GM18519 (cell line): ENCODE measurements at regions not wholly inside any gene's neighbourhood (a gene's known extent, or its start where the extent isn't known, plus 50 kb on each side); places are given as distances from the start of the nearest gene placed in this dataset.

Source experiments
- ATAC-seq: cut with Tn5 transposase; IDR thresholded peaks from one replicate; pipeline ENCODE4 v1.9.1; 2021; ENCODE audit warnings: mild to moderate bottlenecking, moderate library complexity; ENCODE audit not compliant: unreplicated experiment, low FRiP score

DNA sequence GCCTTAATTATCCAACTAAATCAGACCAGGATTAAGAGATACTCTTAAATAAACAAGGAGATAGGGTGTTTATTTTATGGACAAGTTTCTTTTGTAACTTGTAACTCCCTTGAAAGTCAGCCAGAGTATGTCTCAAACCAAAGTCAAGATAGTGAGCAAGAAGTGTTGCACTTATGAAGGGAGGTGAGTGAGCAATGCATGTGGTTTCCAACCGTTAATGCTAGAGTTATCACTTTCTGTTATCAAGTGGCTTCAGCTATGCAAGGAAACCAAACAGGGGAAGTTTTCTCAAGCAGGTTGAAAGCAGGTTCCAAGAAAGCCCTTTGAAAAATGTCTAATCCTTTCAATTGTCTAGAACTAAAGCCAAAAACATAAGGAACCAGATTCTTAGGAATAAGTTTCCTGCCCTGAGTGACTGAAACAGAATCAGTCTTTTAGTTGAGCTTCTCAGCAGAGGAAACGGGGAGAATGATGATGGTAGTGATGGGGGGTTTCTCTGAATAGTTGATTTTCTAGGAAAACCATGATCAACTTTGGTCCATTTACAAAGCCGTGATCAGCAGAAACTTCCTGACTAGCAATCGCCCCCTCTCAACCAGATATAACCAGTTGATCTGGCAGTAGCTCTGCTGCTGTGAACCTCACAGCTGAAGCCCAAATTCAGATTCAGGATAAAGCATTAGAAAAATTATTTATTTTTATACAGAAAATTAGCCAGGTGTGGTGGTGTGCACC is 128.4 kb downstream of the DAD1 start:
- no peak for ATAC-seq

DNA sequence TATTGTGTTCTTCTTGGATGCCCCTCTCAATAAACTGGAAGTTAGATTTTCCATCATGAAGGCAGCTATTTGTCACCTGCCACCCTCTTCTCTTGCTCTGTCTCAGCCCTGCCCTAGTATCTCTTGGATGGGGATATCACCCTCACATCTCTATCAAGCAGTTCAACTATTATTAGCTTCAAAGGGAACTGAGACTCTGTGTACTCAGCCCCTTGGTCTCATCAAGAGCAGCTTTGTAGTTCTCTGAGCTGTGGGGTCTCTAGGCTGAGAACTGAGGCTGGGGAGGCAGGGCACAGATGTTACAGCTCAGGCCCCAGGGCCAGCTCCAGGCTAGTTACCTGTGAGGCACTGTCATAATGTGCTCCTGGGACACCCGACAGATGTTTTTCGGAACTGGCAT is 130.3 kb downstream of the DAD1 start:
- no peak for ATAC-seq

- no peak for ATAC-seq
Measured at GRCh38 chr14:22456998-22457594, 131.9 kb downstream of the DAD1 start.

- no peak for ATAC-seq
Measured at GRCh38 chr14:22456421-22456820, 132.6 kb downstream of the DAD1 start.

GRCh38 chr14:22452330-22452729 is 136.7 kb downstream of the DAD1 start:
- no peak for ATAC-seq

- ATAC-seq: no peak
Measured at GRCh38 chr14:22450266-22450665, 138.8 kb downstream of the DAD1 start.

DNA sequence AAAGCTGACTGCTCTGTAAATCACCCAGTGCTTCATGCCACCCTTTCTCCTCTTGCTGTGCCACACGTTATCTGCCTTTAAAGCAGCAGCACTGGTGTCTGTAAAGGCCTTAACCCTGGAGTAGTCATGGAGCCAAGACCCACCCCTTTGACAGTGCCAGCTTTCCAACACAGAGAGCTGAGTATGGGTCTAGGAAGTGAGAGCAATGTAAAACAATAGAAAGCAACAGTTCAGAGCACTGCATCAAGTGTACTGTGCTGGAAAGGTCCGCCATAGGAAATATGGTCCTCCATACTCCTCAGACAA is 139.5 kb downstream of the DAD1 start:
- ATAC-seq: no peak

DNA sequence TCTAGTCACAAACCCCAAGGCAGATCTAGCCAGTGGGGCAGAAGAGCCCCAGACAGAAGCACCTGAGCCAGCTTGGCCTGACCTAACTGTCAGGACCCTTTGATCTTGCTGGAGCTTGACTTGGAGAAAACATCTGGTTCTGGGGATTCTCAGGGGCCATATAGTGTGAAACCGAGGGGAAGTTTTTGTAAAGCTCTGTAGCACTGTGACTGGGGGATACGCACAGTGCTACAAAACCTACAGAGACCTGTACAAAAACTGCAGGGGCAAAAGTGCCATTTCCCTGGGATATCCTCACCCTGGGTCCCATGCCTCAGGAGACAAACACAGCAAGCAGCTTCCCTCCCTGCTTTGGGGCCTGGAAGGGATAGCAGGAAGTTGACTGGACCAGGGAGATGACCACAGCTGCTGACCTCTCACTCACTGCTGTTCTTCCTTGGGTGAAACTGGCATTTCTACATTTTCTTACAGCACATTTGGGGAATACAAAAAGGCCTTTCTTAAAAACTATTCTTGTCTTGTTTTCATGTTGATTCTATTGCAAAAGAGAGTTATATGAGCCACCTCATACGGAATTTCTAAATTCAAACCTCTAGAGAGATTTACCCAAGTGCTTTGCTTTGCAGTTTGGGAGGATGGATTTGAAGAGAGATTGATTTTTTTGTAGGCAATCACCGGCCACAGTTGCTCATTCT is 140.0 kb downstream of the DAD1 start:
- no peak for ATAC-seq

- no peak for ATAC-seq
Measured at GRCh38 chr14:22448035-22448904, 140.8 kb downstream of the DAD1 start.

- ATAC-seq: no peak
Measured at GRCh38 chr14:22438742-22439141, 150.3 kb downstream of the DAD1 start.

DNA sequence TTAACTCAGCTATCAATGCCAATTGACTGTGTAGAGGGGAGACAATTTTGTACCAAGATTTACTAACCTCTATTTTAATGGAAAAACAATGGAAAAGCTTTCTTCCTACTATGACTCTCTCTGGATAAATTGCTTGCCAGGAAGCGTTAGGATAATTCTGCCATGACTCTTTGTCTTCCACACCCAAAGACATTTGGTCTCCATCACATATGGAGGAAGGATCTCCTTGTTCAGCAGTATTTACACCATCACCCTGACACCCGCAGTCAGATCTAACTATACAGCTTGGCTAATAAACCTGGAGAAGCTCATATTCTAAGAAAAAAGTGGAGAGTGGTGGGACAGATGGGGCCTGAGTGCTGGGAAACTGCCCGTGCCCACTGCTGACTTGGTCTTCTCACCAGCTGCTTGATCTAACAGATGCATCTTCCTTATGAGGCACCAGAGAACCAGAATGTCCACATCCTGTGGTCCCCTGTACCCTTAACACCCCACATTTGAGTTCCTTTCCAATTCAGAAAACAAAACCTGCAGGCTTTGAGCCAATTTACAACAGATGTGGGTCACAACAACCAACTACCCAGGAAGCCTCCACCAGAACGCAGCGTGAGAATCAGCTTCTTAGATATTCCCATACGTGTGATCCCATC is 154.0 kb downstream of the DAD1 start:
- no peak for ATAC-seq

- no peak for ATAC-seq
Measured at GRCh38 chr14:22434030-22434429, 155.0 kb downstream of the DAD1 start.

DNA sequence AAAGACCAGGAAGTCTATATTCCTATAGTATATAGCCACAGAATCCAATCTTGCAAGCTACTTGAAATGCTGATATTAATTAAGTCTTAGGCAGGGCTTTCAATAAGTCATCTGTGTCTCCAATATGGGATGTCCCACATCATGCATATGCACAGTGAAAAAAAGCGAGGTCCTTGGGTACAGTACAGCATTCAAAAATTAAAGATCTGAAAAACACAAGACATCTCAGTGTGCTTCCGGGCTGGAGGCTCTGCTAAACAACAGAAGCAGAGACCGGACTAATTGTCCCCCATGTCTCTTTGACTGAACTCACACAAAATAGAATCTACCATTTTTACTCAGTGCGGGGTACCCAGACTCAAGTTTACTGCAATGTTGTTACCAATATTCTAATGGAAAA is 156.0 kb downstream of the DAD1 start:
- ATAC-seq: no peak

DNA sequence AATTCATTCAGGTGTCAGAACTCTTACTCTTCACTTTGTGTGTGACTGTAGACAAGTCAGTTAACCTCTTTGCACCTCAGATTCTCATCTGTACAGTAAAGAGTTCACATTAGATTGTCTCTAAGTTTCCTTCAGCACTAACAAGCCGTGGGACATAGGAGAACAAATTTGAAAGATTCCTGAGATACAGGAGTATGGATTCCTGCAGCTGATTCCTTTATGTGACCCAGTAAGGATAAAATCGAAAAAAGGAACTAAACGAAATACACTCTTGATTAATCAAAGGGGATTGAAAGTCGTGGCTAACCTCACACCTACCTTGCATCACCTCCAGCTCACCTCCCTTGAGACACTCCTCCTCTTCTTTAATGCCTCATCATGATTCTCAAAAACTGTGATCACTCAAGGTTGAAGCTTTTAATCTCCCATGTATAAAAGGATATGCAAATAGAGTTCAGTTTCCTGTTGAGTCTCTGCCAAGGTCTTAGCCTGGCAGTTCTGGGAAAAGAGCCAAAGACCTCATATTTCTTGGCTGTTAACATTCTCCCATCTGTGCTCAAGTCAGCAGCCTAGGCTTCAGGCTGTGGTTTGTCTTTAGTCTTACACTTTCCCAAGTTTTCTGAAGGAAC is 156.6 kb downstream of the DAD1 start:
- no peak for ATAC-seq

DNA sequence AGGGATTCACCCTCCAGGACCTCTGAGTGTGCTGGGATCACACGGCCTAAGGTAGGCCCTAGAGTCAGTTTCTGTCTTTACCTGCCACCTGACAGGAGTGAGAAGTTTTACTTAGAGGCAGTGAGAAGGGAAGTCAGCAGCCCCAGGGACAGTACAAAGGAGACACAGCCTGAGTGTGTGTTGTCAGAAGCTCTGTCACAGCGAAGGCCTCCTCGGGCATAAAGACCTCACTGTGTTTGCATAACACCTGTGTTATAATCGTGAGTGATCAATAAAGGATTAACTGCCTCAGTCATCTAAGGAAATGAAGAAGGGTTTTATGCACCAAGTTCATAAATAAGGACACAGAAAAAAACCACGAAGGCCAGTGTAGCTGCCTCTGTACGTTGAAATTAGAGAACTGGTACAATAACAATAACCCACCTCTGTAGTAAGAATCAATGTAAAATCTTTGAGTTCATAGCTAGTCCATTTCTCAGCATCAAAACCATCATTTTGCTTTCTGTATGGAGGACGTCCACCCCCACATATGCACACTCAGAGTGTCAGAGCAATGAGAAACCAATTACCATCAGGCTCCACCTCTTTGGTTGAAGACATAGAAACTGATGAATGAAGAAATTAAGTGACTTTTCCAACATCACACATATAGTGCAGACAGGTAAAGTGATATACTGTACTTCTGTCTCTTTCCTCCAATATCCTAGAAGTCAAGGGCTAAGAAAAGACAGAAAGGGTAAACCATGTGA is 159.3 kb downstream of the DAD1 start:
- ATAC-seq: no peak

DNA sequence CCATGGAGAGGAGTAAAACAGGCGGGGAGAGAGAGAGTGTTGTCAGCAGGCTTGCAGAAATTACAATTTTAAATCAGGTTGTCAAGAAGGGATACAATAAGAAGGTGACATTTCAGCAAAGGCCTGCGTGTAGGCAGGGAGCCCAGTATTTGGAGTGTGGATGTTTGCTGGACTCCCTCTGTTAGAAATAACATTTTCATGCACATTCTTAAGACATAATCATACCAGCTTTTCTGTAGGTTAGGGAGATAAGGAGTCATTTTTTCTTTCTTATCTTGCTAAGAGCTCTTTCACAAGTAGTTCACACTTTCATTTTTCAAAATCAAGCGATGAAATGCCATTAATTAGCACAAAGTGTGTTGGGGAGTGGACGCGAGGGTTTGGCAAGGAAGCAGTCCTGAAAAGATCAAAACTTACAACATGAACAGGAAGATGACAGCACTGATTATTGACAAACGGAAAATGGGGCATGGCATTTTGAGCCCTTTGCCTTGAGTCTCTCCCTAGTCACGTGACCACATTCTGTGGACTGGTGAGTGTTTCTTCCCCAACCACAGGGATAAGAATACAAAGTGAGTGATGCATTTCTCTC is 160.2 kb downstream of the DAD1 start:
- no peak for ATAC-seq

DNA sequence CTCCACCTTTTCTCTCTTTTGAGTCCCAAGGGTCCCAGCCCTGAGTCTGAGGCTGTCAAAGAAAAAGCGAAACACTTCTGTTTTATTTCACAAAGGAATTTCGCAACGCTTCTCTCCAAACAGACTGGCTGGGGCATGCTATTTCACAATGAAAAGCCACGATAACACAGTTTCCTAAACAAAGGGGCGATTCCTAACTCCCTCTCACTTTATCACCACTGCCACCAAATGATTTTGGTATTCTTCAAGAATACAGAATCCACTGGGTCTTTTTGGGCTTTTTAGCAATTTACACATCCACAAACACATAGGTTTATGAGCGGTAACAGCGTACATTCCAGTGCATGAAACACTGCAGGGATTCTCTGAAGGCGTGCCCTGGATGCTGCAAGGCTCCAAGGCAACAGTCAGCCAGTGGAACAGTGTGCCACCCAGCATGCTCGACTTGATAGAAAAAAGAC is 161.2 kb downstream of the DAD1 start:
- no peak for ATAC-seq

DNA sequence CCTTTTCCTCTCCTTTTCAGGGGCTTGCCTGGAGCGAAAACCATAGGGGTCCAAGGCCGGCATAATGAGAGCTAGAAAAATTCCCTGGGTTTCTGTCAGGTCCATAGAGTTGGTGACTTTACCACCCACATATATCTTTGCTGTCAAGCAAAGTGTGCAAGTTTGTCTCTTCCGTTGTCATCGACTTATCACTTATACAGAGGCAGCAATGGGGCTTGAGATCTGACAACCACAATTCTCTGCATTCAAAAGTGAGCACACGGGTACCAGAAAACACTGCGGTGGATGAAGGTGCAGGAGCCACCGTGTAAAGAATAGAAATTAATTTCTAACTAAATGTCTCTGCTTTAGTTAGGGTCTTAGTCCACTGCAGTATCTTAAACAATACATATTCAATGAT is 162.3 kb downstream of the DAD1 start:
- no peak for ATAC-seq

GRCh38 chr14:22423958-22424357 is 165.1 kb downstream of the DAD1 start:
- ATAC-seq: no peak
